ENCODE measurements at regions not wholly inside any gene's neighbourhood (a gene's known extent, or its start where the extent isn't known, plus 50 kb on each side); places are given as distances from the start of the nearest gene placed in this dataset.

DNA sequence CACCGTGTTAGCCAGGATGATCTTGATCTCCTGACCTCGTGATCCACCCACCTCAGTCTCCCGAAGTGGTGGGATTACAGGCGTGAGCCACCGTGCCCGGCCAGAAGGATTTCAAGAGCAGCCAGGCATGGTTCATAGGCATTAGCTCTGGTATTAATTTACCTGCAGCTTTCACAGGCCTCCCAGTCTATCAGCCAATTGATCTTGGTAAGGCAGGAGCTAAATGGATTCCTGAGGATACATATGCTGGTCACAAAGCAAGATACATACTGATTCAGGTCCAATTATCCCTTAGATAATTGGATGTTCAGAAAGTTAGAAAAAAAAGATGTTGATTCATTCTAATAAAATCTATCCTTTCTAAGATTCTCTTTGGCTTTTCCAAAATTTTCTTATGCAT lies 487.1 kb downstream of the TLE1 start:
- Histone ChIP-seq H3K4me2 (ENCODE audit: insufficient read depth, insufficient read length, low read length) (no peak overlapping the region), H2AK5ac (ENCODE audit: insufficient read length, low read length) (no peak overlapping the region), H2BK5ac (ENCODE audit: insufficient read length, low read length) (no peak overlapping the region), H3K9ac (ENCODE audit: extremely low read depth, insufficient read length, low read length) (no peak overlapping the region), H2AFZ (ENCODE audit: low read length) (no peak overlapping the region), H2BK120ac (ENCODE audit: low read depth, low read length, poor library complexity, severe bottlenecking) (no peak overlapping the region), H3K9me3 (ENCODE audit: control insufficient read depth, low read depth, low read length) (no peaks in the 10 kb centered on the region), H3K79me2 (ENCODE audit: insufficient read depth, low read length) (no peaks in the 10 kb centered on the region), H2BK12ac (ENCODE audit: insufficient read length, low read depth, low read length) (no peak overlapping the region), H3K56ac (ENCODE audit: insufficient read length, low read depth, low read length) (no peak overlapping the region), H3K27me3 (ENCODE audit: insufficient read depth, low read length) (no peaks in the 10 kb centered on the region), H4K20me1 (ENCODE audit: control insufficient read depth, insufficient read depth, insufficient read length) (no peaks in the 10 kb centered on the region), H4K5ac (ENCODE audit: insufficient read length, low read depth, low read length) (no peak overlapping the region), H3K23ac (ENCODE audit: insufficient read length, low read depth, low read length) (no peak overlapping the region), H3K18ac (ENCODE audit: insufficient read length, low read depth, low read length) (no peak overlapping the region), H4K8ac (replicated peaks; ENCODE audit: insufficient read length, low read depth, low read length) (no peak overlapping the region), H3K14ac (ENCODE audit: insufficient read depth, low read length) (no peak overlapping the region), H3K79me1 (ENCODE audit: insufficient read depth, low read depth, low read length, poor library complexity, severe bottlenecking) (no peaks in the 10 kb centered on the region), H2BK20ac (ENCODE audit: low read depth, low read length, poor library complexity, severe bottlenecking) (no peak overlapping the region), H3K23me2 (ENCODE audit: insufficient read length, low read depth, low read length, poor library complexity, severe bottlenecking) (no peaks in the 10 kb centered on the region), H3K4ac (ENCODE audit: low read depth, low read length) (no peak overlapping the region), H4K91ac (ENCODE audit: insufficient read length, low read depth, low read length) (no peak overlapping the region), H2BK15ac (ENCODE audit: low read depth, low read length) (no peak overlapping the region), H3K4me1 (ENCODE audit: insufficient read depth, low read length) (no peaks in the 10 kb centered on the region), H3K27ac (ENCODE audit: insufficient read length, low read depth, low read length) (no peak overlapping the region), H3T11ph (ENCODE audit: low read length) (no peak overlapping the region)
- no peaks in the 10 kb centered on the region for H3K27me3 Mint-ChIP-seq (ENCODE audit: low read depth)
- H3K4me3 Mint-ChIP-seq = no peak overlapping the region
- H3K27ac Mint-ChIP-seq = no peak overlapping the region
- no peak for TF ChIP-seq CTCF (conservative IDR thresholded peaks at IDR 0.05)
- no peaks in the 10 kb centered on the region for H3K4me1 Mint-ChIP-seq
- no peak for DNase-seq
- H3K36me3 Mint-ChIP-seq (ENCODE audit: insufficient read depth in 1 of 3, low read depth in 3 of 3) = peaks cover 0 to 3% (median 1%) of the 10 kb centered on the region in 3 experiments; a peak in 2 of 7 replicates
- peaks cover 0 to 3% of the 10 kb centered on the region in 2 experiments; a peak in 2 of 5 replicates for H3K9me3 Mint-ChIP-seq
- no CpG with 5 or more reads among the region's 6 CpGs for WGBS (ENCODE audit: extremely low coverage, insufficient read length, low lambda C conversion rate)

Measured in H9 (cell line).